GM23338 (cell line): ENCODE measurements at regions not wholly inside any gene's neighbourhood (a gene's known extent, or its start where the extent isn't known, plus 50 kb on each side); places are given as distances from the start of the nearest gene placed in this dataset.

ENCODE experiments used
- ATAC-seq: fragments of 200-7000 bp; cut with Tn5 transposase; 3 replicates; pipeline ENCODE4 v1.9.1; 2020
- DNase-seq: peaks from one replicate; pipeline ENCODE4 v3.0.0-alpha.2; 2015; ENCODE audit warnings: low spot score
- H2AFZ ChIP-seq: fragments of 200-600 bp; sonication (generic); 2 replicates; pipeline ENCODE4 v1.8.0; 2016; ENCODE audit warnings: antibody characterized with exemption, mild to moderate bottlenecking, moderate library complexity
- H3F3A ChIP-seq: fragments of 200-600 bp; sonication (generic); replicated peaks from 2 replicates; pipeline ENCODE4 v1.8.0; 2017; ENCODE audit warnings: antibody characterized with exemption, mixed run types, low read depth
- H3K27ac ChIP-seq: fragments of 200-600 bp; sonication (generic); 2 replicates; pipeline ENCODE4 v1.6.1; 2016; ENCODE audit warnings: low read depth
- H3K27me3 ChIP-seq: fragments of 200-600 bp; sonication (generic); 2 replicates; pipeline ENCODE4 v1.8.0; 2016; ENCODE audit warnings: mild to moderate bottlenecking, mixed run types, moderate library complexity; ENCODE audit not compliant: insufficient read depth
- H3K36me3 ChIP-seq: fragments of 200-600 bp; sonication (generic); 2 replicates; pipeline ENCODE4 v1.8.0; 2016; ENCODE audit warnings: mild to moderate bottlenecking; ENCODE audit not compliant: insufficient read depth
- H3K4me1 ChIP-seq: fragments of 200-600 bp; sonication (generic); 2 replicates; pipeline ENCODE4 v1.8.0; 2016; ENCODE audit warnings: mild to moderate bottlenecking, moderate library complexity; ENCODE audit not compliant: insufficient read depth
- H3K4me2 ChIP-seq: fragments of 200-600 bp; sonication (generic); 2 replicates; pipeline ENCODE4 v1.7.1; 2017; ENCODE audit warnings: mixed run types
- H3K4me3 ChIP-seq: fragments of 200-600 bp; sonication (generic); 2 replicates; pipeline ENCODE4 v1.6.1; 2016; ENCODE audit warnings: mixed run types
- H3K79me2 ChIP-seq: fragments of 200-600 bp; sonication (generic); replicated peaks from 2 replicates; pipeline ENCODE4 v1.8.0; 2017; ENCODE audit warnings: mild to moderate bottlenecking; ENCODE audit not compliant: insufficient read depth
- H3K9me2 ChIP-seq: fragments of 200-600 bp; sonication (generic); 2 replicates; pipeline ENCODE4 v1.8.0; 2017; ENCODE audit not compliant: insufficient read depth
- H4K20me1 ChIP-seq: fragments of 200-600 bp; sonication (generic); replicated peaks from 2 replicates; pipeline ENCODE4 v1.8.0; 2017; ENCODE audit warnings: mild to moderate bottlenecking; ENCODE audit not compliant: insufficient read depth
- H3K27ac Mint-ChIP-seq: 2 replicates; pipeline ENCODE4 v1.8.0; 2020; ENCODE audit warnings: inconsistent platforms, mild to moderate bottlenecking, moderate library complexity, mixed read lengths
- H3K27me3 Mint-ChIP-seq: 3 replicates; pipeline ENCODE4 v1.8.0; 2022; ENCODE audit warnings: low read depth, mild to moderate bottlenecking, moderate library complexity, mixed read lengths, inconsistent platforms; ENCODE audit not compliant: insufficient read depth, poor library complexity
- H3K36me3 Mint-ChIP-seq: 3 replicates; pipeline ENCODE4 v1.8.0; 2021; ENCODE audit warnings: low read depth, mild to moderate bottlenecking, inconsistent platforms, moderate library complexity, mixed read lengths
- H3K4me1 Mint-ChIP-seq: 3 replicates; pipeline ENCODE4 v1.8.0; 2020; ENCODE audit warnings: mild to moderate bottlenecking, inconsistent platforms, mixed read lengths
- H3K4me3 Mint-ChIP-seq: 3 replicates; pipeline ENCODE4 v1.8.0; 2021; ENCODE audit warnings: moderate library complexity, mild to moderate bottlenecking, inconsistent platforms, mixed read lengths
- H3K9me3 Mint-ChIP-seq: 3 replicates; pipeline ENCODE4 v1.8.0; 2020; ENCODE audit warnings: moderate library complexity, mild to moderate bottlenecking, inconsistent platforms, mixed read lengths
- CREB1 ChIP-seq: fragments of 250-450 bp; sonication (Bioruptor Pico); IDR thresholded peaks from 2 replicates; pipeline ENCODE4 v1.5.0; 2020; ENCODE audit warnings: low read depth, mild to moderate bottlenecking, moderate library complexity
- EZH2 ChIP-seq: fragments of 200-600 bp; sonication (generic); IDR thresholded peaks from one replicate; pipeline ENCODE4 v1.8.0; 2017; ENCODE audit warnings: antibody characterized with exemption, mild to moderate bottlenecking, low read depth; ENCODE audit not compliant: unreplicated experiment
- EZH2phosphoT487 ChIP-seq: fragments of 200-600 bp; sonication (generic); IDR thresholded peaks from one replicate; pipeline ENCODE4 v1.8.1; 2018; ENCODE audit warnings: antibody characterized with exemption; ENCODE audit not compliant: unreplicated experiment
- NANOG ChIP-seq: IDR thresholded peaks from 2 replicates; pipeline ENCODE4 v1.6.1; 2016; ENCODE audit warnings: antibody characterized with exemption, borderline replicate concordance
- POLR2AphosphoS5 ChIP-seq: IDR thresholded peaks from 2 replicates; pipeline ENCODE4 v1.6.1; 2016; ENCODE audit warnings: antibody characterized with exemption, low read depth
- ZNF114 ChIP-seq: fragments of 250-450 bp; sonication (Bioruptor Pico); IDR thresholded peaks from 2 replicates; pipeline ENCODE4 v1.5.0; 2020; ENCODE audit warnings: mild to moderate bottlenecking, moderate library complexity
- ZNF331 ChIP-seq: fragments of 250-450 bp; sonication (Bioruptor Pico); IDR thresholded peaks from 2 replicates; pipeline ENCODE4 v1.5.0; 2020; ENCODE audit warnings: low read depth, mild to moderate bottlenecking, moderate library complexity
- TF ChIP-seq, protein P1 (sequence below): fragments of 250-450 bp; sonication (Bioruptor Pico); IDR thresholded peaks from 2 replicates; pipeline ENCODE4 v1.5.0; 2020; ENCODE audit warnings: mild to moderate bottlenecking, moderate library complexity
- TF ChIP-seq, protein P2 (sequence below): IDR thresholded peaks from 2 replicates; pipeline ENCODE4 v1.6.1; 2016; ENCODE audit warnings: antibody characterized with exemption

DNA sequence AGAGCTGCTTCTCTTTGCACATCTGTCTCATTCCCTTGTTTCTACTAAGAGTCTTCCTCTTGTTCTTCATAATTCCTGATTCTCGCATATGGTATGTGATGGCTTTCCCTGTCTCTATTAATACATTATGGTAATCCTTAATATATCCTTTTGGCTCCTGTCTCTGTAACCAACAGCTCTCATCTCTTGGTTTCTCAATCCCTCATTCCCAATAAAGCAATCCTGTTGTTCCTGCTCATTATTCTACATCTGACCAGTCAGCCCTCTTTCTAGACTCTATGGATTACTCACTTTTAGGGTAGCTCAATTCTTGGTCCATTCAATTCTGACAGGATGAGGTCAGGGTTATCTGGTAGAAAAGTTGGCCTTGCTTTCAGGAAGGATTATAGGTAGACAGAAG is 349.9 kb downstream of the LRIG3 start (continued):
- TF ChIP-seq, protein P1, sequence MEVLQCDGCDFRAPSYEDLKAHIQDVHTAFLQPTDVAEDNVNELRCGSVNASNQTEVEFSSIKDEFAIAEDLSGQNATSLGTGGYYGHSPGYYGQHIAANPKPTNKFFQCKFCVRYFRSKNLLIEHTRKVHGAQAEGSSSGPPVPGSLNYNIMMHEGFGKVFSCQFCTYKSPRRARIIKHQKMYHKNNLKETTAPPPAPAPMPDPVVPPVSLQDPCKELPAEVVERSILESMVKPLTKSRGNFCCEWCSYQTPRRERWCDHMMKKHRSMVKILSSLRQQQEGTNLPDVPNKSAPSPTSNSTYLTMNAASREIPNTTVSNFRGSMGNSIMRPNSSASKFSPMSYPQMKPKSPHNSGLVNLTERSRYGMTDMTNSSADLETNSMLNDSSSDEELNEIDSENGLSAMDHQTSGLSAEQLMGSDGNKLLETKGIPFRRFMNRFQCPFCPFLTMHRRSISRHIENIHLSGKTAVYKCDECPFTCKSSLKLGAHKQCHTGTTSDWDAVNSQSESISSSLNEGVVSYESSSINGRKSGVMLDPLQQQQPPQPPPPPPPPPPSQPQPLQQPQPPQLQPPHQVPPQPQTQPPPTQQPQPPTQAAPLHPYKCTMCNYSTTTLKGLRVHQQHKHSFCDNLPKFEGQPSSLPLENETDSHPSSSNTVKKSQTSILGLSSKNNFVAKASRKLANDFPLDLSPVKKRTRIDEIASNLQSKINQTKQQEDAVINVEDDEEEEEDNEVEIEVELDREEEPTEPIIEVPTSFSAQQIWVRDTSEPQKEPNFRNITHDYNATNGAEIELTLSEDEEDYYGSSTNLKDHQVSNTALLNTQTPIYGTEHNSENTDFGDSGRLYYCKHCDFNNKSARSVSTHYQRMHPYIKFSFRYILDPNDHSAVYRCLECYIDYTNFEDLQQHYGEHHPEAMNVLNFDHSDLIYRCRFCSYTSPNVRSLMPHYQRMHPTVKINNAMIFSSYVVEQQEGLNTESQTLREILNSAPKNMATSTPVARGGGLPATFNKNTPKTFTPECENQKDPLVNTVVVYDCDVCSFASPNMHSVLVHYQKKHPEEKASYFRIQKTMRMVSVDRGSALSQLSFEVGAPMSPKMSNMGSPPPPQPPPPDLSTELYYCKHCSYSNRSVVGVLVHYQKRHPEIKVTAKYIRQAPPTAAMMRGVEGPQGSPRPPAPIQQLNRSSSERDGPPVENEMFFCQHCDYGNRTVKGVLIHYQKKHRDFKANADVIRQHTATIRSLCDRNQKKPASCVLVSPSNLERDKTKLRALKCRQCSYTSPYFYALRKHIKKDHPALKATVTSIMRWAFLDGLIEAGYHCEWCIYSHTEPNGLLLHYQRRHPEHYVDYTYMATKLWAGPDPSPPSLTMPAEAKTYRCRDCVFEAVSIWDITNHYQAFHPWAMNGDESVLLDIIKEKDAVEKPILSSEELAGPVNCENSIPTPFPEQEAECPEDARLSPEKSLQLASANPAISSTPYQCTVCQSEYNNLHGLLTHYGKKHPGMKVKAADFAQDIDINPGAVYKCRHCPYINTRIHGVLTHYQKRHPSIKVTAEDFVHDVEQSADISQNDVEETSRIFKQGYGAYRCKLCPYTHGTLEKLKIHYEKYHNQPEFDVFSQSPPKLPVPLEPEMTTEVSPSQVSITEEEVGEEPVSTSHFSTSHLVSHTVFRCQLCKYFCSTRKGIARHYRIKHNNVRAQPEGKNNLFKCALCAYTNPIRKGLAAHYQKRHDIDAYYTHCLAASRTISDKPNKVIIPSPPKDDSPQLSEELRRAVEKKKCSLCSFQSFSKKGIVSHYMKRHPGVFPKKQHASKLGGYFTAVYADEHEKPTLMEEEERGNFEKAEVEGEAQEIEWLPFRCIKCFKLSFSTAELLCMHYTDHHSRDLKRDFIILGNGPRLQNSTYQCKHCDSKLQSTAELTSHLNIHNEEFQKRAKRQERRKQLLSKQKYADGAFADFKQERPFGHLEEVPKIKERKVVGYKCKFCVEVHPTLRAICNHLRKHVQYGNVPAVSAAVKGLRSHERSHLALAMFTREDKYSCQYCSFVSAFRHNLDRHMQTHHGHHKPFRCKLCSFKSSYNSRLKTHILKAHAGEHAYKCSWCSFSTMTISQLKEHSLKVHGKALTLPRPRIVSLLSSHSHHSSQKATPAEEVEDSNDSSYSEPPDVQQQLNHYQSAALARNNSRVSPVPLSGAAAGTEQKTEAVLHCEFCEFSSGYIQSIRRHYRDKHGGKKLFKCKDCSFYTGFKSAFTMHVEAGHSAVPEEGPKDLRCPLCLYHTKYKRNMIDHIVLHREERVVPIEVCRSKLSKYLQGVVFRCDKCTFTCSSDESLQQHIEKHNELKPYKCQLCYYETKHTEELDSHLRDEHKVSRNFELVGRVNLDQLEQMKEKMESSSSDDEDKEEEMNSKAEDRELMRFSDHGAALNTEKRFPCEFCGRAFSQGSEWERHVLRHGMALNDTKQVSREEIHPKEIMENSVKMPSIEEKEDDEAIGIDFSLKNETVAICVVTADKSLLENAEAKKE (CRISPR knock-in tag): no peak
- TF ChIP-seq ZNF114 (CRISPR knock-in tag) (no peak), EZH2phosphoT487 (no peak), CREB1 (CRISPR knock-in tag) (no peak), NANOG (no peak), EZH2 (no peak), ZNF331 (CRISPR knock-in tag) (no peak)

DNA sequence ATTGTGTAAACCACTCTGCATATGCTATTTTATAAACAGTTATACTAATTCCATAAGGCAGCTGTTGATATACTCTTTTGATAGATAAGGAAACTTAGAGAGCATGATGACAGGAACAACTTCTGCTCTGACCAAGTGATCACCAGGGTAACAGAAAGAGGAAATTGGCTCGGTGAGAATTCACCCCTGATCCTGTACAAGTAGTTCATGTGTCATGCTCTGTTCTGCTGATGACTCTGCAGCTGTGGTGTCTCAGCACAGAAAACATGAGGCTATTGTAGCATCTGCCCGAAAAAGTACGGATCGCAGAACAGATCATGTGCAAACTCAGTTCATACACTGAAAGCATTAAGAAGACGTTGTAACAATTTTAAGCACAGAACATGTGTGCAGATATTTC is 345.0 kb downstream of the LRIG3 start:
- H3K9me3 Mint-ChIP-seq: no peaks in the 10 kb centered on the region
- no peak for DNase-seq

More for the DNA sequence above, 345.0 kb downstream of the LRIG3 start:
- Histone ChIP-seq H4K20me1 (no peaks in the 10 kb centered on the region), H3K9me2 (no peaks in the 10 kb centered on the region), H3F3A (no peaks in the 10 kb centered on the region), H3K4me3 (no peak overlapping the region), H3K36me3 (no peaks in the 10 kb centered on the region), H3K27ac (no peak overlapping the region), H3K4me2 (no peak overlapping the region), H3K27me3 (no peaks in the 10 kb centered on the region), H3K79me2 (no peaks in the 10 kb centered on the region), H2AFZ (no peak overlapping the region), H3K4me1 (no peaks in the 10 kb centered on the region)
- ATAC-seq: no peak
- H3K4me1 Mint-ChIP-seq: no peaks in the 10 kb centered on the region
- no peak overlapping the region for H3K27ac Mint-ChIP-seq
- H3K36me3 Mint-ChIP-seq: no peaks in the 10 kb centered on the region
- no peak overlapping the region for H3K4me3 Mint-ChIP-seq
- TF ChIP-seq, protein P2, sequence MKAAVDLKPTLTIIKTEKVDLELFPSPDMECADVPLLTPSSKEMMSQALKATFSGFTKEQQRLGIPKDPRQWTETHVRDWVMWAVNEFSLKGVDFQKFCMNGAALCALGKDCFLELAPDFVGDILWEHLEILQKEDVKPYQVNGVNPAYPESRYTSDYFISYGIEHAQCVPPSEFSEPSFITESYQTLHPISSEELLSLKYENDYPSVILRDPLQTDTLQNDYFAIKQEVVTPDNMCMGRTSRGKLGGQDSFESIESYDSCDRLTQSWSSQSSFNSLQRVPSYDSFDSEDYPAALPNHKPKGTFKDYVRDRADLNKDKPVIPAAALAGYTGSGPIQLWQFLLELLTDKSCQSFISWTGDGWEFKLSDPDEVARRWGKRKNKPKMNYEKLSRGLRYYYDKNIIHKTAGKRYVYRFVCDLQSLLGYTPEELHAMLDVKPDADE: no peak
- TF ChIP-seq ZNF331 (CRISPR knock-in tag) (no peak), ZNF114 (CRISPR knock-in tag) (no peak), EZH2phosphoT487 (no peak), POLR2AphosphoS5 (no peak)
- no peaks in the 10 kb centered on the region for H3K27me3 Mint-ChIP-seq
